ENCODE measurements at regions not wholly inside any gene's neighbourhood (a gene's known extent, or its start where the extent isn't known, plus 50 kb on each side); places are given as distances from the start of the nearest gene placed in this dataset.

GRCh38 chr9:81369121-81369520 lies 320.2 kb downstream of the TLE1 start:
- no peak for TF ChIP-seq CTCF (IDR thresholded peaks at IDR 0.05)
- no peak for TF ChIP-seq POLR2A (IDR thresholded peaks at IDR 0.05)
- TF ChIP-seq POLR2AphosphoS5 (IDR thresholded peaks at IDR 0.05), result no peak
